GM19397 (cell line): ENCODE measurements at regions not wholly inside any gene's neighbourhood (a gene's known extent, or its start where the extent isn't known, plus 50 kb on each side); places are given as distances from the start of the nearest gene placed in this dataset.

Experiments used
- ATAC-seq: cut with Tn5 transposase; IDR thresholded peaks from one replicate; pipeline ENCODE4 v1.9.1; 2021; ENCODE audit warnings: mild to moderate bottlenecking, moderate library complexity; ENCODE audit not compliant: unreplicated experiment

DNA sequence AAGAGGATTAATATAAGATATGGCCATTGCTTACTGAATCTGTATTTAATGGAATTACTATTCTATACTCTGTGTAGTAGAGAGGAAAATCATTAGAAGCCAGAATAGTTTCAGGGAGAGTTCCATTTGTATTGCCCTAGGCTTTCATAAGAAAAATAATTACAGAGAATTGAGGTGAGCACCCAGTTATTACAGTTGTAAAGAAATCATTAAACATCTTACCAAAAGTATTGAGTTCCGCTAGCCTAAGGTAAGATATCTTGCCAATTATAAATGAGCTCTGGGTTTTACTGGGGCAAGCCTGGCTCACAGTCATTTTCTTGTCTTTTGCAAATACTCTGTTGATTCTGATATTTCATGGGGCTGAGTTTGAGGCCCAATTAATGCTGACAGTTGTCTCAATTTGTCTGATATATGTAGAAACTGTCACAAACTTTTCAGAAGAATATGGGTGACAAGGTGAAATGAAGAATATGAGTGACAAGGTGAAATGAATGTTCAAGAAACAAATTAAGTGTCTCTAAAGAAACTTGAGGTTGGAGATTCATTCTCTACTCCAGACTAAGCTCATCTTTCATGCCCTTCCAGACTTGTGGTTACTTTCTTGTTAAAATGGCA lies 127.8 kb downstream of the PTGER3 start:
- no peak for ATAC-seq
